AG10803 (cell line): ENCODE measurements at regions not wholly inside any gene's neighbourhood (a gene's known extent, or its start where the extent isn't known, plus 50 kb on each side); places are given as distances from the start of the nearest gene placed in this dataset.

Experiments
- DNase-seq: peaks from one replicate; pipeline ENCODE4 v3.0.0; 2010; ENCODE audit warnings: low read depth
- H3K4me3 ChIP-seq: 2 replicates; pipeline ENCODE4 v1.5.1; 2011; ENCODE audit warnings: mild to moderate bottlenecking, low read length, control low read depth
- CTCF ChIP-seq: conservative IDR thresholded peaks from 2 replicates; pipeline ENCODE4 v1.5.1; 2011; ENCODE audit warnings: mild to moderate bottlenecking, low read length, control low read depth, inconsistent platforms

GRCh38 chr2:157179324-157180105 is 78.0 kb upstream of the GALNT5 start:
- DNase-seq: no peak
- no peak for TF ChIP-seq CTCF
- no peak overlapping the region for H3K4me3 ChIP-seq

- no peak overlapping the region for H3K4me3 ChIP-seq
- no peak for DNase-seq
- TF ChIP-seq CTCF: no peak
Measured at GRCh38 chr2:157180359-157180758, 77.1 kb upstream of the GALNT5 start.

- no peak overlapping the region for H3K4me3 ChIP-seq
- DNase-seq: no peak
- no peak for TF ChIP-seq CTCF
Measured at GRCh38 chr2:157181234-157181633, 76.3 kb upstream of the GALNT5 start.

- TF ChIP-seq CTCF: no peak
- no peak overlapping the region for H3K4me3 ChIP-seq
- DNase-seq: no peak
Measured at GRCh38 chr2:157182204-157182709, 75.2 kb upstream of the GALNT5 start.

GRCh38 chr2:157182834-157183396 is 74.6 kb upstream of the GALNT5 start:
- no peak overlapping the region for H3K4me3 ChIP-seq
- DNase-seq: peak; percentile 85
- no peak for TF ChIP-seq CTCF

GRCh38 chr2:157184161-157184895 is 73.2 kb upstream of the GALNT5 start:
- no peak for DNase-seq
- no peak overlapping the region for H3K4me3 ChIP-seq
- no peak for TF ChIP-seq CTCF
